ENCODE measurements at regions not wholly inside any gene's neighbourhood (a gene's known extent, or its start where the extent isn't known, plus 50 kb on each side); places are given as distances from the start of the nearest gene placed in this dataset.

- Histone ChIP-seq H3K9me3 (ENCODE audit: low read length) (no peaks in the 10 kb centered on the region), H3F3A (ENCODE audit: insufficient read depth, low read length) (no peaks in the 10 kb centered on the region), H3K27ac (ENCODE audit: low read depth, low read length, poor library complexity, severe bottlenecking) (no peak overlapping the region), H3K4me2 (ENCODE audit: low read length) (no peak overlapping the region), H3K4me1 (ENCODE audit: insufficient read depth, low read length, severe bottlenecking) (no peaks in the 10 kb centered on the region), H3K36me3 (ENCODE audit: insufficient read depth, low read length) (no peaks in the 10 kb centered on the region), H3K9ac (ENCODE audit: low read length) (no peak overlapping the region), H4K20me1 (ENCODE audit: insufficient read depth, low read length) (no peaks in the 10 kb centered on the region), H3K27me3 (ENCODE audit: insufficient read depth, low read length) (no peaks in the 10 kb centered on the region), H3K4me3 (ENCODE audit: low read depth, low read length, poor library complexity, severe bottlenecking) (no peak overlapping the region), H3K9me2 (ENCODE audit: low read depth, low read length) (no peaks in the 10 kb centered on the region), H3K79me2 (ENCODE audit: insufficient read depth, low read length) (no peaks in the 10 kb centered on the region), H2AFZ (ENCODE audit: low read length) (no peak overlapping the region)
- TF ChIP-seq CTCF (IDR thresholded peaks at IDR 0.05; ENCODE audit: low read length): no peak
- TF ChIP-seq EZH2 (IDR thresholded peaks at IDR 0.05; ENCODE audit: borderline replicate concordance, low read length): no peak
Observed at GRCh38 chr12:46473634-46474329, 101.2 kb upstream of the SLC38A2 start.

GRCh38 chr12:46472893-46473633 is 100.5 kb upstream of the SLC38A2 start:
- no peak overlapping the region for H3K4me3 ChIP-seq (ENCODE audit: low read depth, low read length, poor library complexity, severe bottlenecking)

GRCh38 chr12:46472144-46472705 is 99.7 kb upstream of the SLC38A2 start:
- H3F3A ChIP-seq (ENCODE audit: insufficient read depth, low read length): no peaks in the 10 kb centered on the region
- H3K4me3 ChIP-seq (ENCODE audit: low read depth, low read length, poor library complexity, severe bottlenecking): no peak overlapping the region
- no peak for TF ChIP-seq CTCF (IDR thresholded peaks at IDR 0.05; ENCODE audit: low read length)
- no peak for TF ChIP-seq EZH2 (IDR thresholded peaks at IDR 0.05; ENCODE audit: borderline replicate concordance, low read length)
- H3K27ac ChIP-seq (ENCODE audit: low read depth, low read length, poor library complexity, severe bottlenecking): no peak overlapping the region
- no peaks in the 10 kb centered on the region for H3K9me3 ChIP-seq (ENCODE audit: low read length)
- H4K20me1 ChIP-seq (ENCODE audit: insufficient read depth, low read length): no peaks in the 10 kb centered on the region
- H3K9me2 ChIP-seq (ENCODE audit: low read depth, low read length): no peaks in the 10 kb centered on the region
- no peaks in the 10 kb centered on the region for H3K4me1 ChIP-seq (ENCODE audit: insufficient read depth, low read length, severe bottlenecking)
- H2AFZ ChIP-seq (ENCODE audit: low read length): no peak overlapping the region
- no peak overlapping the region for H3K4me2 ChIP-seq (ENCODE audit: low read length)
- no peaks in the 10 kb centered on the region for H3K79me2 ChIP-seq (ENCODE audit: insufficient read depth, low read length)
- H3K27me3 ChIP-seq (ENCODE audit: insufficient read depth, low read length): no peaks in the 10 kb centered on the region
- H3K36me3 ChIP-seq (ENCODE audit: insufficient read depth, low read length): no peaks in the 10 kb centered on the region
- no peak overlapping the region for H3K9ac ChIP-seq (ENCODE audit: low read length)

More at GRCh38 chr12:46472893-46473633, 100.5 kb upstream of the SLC38A2 start:
- Histone ChIP-seq H3K36me3 (ENCODE audit: insufficient read depth, low read length) (no peaks in the 10 kb centered on the region), H3F3A (ENCODE audit: insufficient read depth, low read length) (no peaks in the 10 kb centered on the region), H3K4me2 (ENCODE audit: low read length) (no peak overlapping the region), H3K9me2 (ENCODE audit: low read depth, low read length) (no peaks in the 10 kb centered on the region), H3K79me2 (ENCODE audit: insufficient read depth, low read length) (no peaks in the 10 kb centered on the region), H3K9me3 (ENCODE audit: low read length) (no peaks in the 10 kb centered on the region), H2AFZ (ENCODE audit: low read length) (no peak overlapping the region), H3K9ac (ENCODE audit: low read length) (no peak overlapping the region), H3K27ac (ENCODE audit: low read depth, low read length, poor library complexity, severe bottlenecking) (no peak overlapping the region), H3K27me3 (ENCODE audit: insufficient read depth, low read length) (no peaks in the 10 kb centered on the region), H3K4me1 (ENCODE audit: insufficient read depth, low read length, severe bottlenecking) (no peaks in the 10 kb centered on the region), H4K20me1 (ENCODE audit: insufficient read depth, low read length) (no peaks in the 10 kb centered on the region)
- TF ChIP-seq CTCF (IDR thresholded peaks at IDR 0.05; ENCODE audit: low read length) (no peak), EZH2 (IDR thresholded peaks at IDR 0.05; ENCODE audit: borderline replicate concordance, low read length) (no peak)
